CD4-positive, alpha-beta T cell treated with Interferon alpha-2 for 1 hour (primary cell): ENCODE measurements at regions not wholly inside any gene's neighbourhood (a gene's known extent, or its start where the extent isn't known, plus 50 kb on each side); places are given as distances from the start of the nearest gene placed in this dataset.

ENCODE experiments used
- DNase-seq, 2 donors: peaks; one replicate each; pipeline ENCODE4 v3.0.0-alpha.2; 2020 to 2022

DNA sequence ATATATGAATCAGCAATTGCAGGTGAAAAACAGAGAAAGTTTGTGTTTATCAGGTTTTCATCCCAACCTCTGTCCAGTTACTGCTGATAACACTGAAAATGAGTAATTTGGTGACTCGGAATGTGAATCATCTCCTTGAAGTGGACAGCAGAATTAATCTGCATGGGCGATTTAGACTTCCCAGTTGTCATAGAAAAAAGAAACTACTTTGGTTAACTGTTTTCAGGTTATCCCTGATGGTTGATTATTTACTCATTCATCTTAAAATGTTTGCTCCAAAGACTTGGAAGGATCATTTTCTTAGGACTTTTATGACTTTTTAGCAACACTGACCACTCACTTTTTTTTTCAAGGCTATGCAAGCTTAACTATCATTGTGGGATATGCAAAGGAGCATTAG lies 504.1 kb upstream of the ANKRD30A start:
- no peak for DNase-seq

DNA sequence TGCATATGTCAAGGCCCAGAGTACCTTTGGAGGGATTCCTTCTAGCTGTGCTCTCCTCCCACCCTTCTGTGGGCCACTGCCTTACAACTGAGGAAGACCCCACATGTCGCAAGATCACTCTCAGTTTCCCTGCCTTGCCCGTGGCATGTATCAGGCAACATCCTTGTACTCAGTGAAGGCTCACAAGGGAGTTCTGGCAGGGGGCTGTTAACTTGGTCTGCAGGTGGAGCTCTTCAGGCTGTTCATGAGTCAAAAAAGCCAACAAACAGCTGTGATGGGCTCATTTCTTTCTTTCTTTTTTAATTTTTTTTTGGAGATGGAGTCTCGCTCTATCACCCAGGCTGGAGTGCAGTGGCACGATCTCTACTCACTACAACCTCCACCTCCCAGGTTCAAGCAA lies 513.0 kb upstream of the ANKRD30A start:
- DNase-seq = no peak

DNA sequence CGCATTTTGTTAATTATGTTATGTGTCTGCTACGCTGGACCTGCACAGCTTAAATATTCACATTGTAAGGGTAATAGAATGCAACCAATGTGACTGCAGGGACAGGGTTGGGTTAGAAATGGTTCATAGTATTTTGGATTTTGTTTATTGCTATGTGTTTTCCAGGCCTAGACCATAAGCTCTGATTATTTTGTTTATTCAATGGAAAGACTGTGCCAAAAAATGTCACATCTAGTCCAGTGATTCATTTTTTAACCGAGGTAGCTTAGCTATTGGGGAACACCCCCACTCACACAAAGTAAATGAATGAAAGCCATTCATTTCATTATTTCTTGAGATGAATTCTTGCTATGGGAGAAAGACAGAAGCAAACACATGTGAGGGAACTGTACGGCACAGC lies 516.5 kb upstream of the ANKRD30A start:
- DNase-seq = no peak

DNA sequence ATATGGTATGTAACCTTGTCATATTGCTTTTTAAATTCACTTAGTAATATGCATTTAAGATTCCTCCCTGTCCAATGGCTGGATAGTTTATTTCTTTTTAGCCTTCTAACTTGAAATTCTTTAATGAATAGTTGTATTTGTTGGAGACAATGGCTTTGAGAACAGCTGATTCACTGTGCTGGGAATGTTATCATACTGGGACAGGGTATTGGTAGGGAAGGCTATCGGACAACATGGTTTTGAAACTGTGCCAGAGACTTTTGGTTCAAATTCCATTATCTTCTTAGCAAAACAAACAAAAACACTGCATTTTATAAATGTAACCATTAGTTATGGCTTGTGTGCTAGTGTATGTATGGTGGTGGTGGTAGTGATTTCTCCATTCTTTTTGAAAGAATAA lies 517.1 kb upstream of the ANKRD30A start:
- DNase-seq = no peak

DNA sequence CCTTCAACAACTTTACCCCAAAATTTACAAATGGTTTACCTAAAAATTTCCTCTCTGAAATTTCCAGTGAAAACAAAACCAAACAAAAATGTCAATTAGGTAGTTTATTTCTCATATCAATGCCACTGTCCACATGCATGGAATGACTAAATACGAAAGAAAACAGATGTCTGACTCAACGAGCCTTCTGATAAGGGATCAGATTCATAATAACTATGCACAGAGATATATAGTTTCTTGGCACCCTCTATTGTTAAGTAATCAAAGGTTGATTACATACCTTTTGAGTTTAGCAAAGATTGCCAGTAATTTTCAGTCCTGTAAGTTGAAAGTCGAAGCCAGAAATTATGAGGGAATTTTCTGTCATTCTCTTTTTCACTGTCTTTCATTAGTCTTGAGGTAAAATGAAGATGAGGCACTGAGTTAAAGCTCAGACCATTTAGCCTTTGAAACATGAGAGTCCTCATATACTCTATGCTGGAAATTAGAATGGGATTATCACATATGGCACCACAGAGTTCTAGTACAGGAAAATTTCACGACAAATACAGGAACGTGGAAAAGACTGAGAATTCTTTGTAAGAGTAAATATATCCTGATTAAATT lies 519.1 kb upstream of the ANKRD30A start:
- no peak for DNase-seq

DNA sequence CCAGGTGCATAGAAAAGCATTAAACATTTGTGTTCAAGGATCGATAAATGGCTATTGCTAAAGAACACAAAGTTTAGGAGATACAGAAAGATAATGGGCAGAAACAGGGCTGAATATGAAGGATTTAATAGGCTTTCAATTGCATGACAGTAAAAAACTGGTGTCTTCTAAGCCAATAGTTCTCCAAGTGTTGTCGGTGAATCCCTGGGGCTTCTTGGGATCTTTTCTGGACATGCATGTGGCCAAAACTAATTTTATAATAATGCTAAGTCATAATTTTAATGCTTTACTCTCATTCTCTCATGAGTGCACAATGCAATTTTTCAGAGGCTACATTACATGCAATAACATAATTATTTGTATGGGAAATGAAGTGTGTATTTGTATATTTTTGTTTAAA lies 521.1 kb upstream of the ANKRD30A start:
- DNase-seq = no peak

DNA sequence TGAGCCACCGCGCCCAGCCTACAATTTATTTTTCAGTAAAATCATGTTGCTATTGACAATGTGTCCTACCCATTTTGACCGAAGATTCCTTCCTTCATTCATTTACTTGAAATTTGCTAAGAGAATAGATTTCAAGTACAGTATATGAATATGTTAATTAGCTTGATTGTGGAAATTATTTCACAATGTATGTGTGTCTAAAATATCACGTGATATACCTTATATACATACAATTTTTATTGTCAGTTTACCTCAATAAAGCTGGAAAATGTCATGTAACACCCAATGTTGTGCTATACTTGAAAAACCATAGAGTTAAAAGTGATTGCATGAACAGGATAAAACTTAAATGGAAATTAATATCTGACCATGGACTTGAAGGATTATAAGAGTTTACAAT lies 521.7 kb upstream of the ANKRD30A start:
- no peak for DNase-seq

DNA sequence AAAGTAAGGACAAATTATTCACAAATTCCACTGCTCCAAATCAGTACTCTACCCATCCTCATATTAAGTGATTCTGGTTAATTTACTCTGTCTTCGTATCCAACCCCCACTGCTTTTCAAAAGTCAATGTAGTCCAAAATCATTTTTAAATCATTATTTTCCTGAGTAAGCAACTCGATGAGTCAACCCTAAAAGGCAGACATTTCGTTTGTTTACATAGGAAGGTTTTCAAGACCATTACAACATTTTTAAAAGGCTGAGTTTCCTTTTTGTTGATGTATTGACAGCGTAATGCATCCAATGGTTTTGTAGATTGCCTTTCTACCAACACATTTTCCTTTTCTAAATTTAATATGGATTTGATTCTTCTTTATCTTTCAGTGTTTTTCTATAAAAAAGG lies 523.0 kb upstream of the ANKRD30A start:
- DNase-seq = no peak

DNA sequence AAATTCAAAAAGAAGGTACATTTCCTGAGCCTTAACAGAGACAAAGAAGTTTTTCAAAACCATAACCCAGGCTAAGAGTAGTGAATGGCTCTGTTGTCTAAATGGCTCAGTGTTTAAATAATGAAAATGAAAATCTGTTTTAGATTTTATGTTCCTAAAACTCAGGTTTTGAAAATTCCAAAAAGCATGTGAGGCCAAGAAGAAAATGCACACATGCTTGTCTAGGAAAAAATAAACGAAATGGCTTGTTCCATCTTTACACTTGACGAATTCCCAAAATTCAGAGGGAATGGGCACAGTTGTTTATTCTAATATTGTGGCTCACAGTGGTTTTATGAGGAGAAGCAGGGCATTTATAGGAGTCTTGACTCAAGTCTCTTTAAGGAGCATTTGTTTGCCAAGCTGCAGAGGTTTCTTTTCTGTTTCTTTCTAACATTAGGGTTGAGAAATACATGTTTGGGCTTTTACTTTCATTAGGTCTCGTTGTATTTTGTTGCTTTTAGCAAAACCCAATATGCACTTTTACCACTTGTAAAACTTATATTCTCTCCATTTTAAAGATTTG lies 527.6 kb upstream of the ANKRD30A start:
- no peak for DNase-seq

DNA sequence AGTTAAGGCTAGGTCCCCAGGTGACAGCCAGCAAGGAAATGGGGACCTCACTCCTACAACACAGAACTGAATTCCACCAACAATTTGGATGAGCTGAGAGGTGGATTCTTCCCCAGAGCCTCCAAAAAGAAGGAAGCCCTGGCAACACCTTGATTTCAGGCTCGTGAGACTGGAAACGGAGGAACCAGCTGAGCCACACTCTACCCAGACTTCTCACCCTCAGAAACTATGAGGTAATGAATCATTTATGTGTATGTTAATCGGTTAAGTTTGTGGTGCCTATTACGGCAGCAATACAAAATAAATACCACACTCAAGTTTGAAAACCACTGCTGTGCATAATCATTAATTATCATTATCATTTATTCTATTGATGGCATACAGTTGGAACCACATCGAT lies 532.4 kb upstream of the ANKRD30A start:
- DNase-seq = no peak

DNA sequence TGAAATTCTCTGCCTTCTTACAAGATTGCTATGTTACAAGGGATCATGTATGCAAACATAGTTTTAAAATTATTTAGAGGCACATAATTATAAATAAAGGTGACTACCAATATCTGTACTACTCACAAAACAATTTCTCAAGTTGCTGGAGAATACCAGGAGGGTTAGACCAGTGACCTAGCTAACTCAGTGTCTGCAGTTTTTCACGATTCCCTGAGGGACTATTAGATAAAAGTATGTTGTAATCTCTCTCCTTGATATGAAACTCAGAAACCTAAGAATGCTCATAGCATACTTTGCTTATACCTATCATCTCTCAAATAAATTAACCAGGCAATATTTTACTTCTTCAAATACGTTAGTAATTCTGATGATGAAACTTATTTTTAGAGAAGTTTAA lies 534.0 kb upstream of the ANKRD30A start:
- DNase-seq = no peak

DNA sequence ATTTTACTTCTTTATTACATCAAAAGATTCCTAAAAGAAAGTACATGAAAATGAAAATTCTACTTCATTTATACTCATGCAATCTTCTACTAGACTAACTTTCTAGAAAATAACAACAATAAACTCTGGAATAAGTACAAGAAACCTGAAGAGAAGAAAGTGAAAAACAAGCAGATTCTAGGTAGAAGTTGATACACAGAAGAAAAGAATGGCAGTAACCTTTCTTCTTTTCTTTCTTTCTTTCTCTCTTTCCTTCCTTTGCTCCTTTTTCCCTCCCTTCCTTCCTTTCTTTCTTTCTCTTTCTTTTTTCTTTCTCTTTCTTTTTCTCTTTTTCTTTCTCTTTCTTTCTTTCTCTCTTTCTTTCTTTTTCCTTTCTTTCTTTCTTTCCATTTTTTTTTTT lies 541.7 kb upstream of the ANKRD30A start:
- DNase-seq = no peak

DNA sequence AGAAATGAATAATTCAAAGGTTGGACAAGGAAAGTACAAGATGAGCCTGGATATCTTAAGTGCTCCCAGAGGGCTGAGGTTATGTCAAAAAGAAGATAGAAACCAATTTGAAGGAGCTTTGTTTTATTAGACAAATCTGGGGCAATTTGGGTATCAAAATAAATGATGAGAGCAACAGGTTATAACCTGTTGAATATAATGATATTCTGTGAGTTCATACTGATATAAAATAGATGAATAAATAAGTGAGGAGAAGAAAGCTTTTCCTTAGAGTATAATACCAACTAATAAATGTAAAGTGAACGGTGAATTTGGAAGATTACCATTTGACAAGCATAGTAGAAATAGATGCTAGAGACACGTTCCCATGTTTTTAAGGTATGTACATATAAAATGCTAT lies 544.2 kb upstream of the ANKRD30A start:
- no peak for DNase-seq

DNA sequence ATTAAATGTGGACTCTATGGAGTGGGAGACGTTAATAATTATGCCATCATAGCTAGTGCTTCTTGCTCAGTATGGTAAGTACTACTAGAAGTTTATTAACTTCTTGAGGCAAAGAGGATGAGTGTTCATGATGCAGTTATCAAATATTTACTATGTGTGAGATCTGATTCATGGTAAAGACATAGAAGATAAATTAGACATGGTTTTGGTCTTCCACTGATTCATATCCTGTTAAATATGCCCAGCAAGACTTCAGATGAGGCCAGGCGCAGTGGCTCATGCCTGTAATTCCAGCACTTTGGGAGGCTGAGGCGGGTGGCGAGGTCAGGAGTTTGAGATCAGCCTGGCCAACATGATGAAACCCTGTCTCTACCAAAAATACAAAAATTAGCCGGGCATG lies 547.1 kb upstream of the ANKRD30A start:
- DNase-seq = no peak

DNA sequence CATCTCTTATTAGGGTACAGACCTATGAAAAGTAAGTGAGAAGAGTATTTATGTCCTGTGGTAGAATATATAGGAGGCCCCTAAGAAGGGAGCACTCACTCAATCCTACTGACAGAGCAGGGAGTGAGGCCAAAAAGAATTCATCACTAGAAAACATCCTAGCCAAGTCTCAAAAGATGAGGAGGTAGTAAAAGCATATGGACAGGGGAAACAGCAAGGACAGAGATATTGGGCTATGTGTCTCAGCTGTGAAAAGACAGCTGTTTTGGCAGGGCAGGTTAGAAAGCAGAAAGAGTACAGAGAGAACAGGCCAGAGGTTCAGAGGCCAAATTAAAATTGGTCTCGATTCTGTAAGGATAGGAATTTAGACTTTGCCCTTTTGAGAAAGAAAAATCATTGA lies 548.3 kb upstream of the ANKRD30A start:
- DNase-seq = no peak

DNA sequence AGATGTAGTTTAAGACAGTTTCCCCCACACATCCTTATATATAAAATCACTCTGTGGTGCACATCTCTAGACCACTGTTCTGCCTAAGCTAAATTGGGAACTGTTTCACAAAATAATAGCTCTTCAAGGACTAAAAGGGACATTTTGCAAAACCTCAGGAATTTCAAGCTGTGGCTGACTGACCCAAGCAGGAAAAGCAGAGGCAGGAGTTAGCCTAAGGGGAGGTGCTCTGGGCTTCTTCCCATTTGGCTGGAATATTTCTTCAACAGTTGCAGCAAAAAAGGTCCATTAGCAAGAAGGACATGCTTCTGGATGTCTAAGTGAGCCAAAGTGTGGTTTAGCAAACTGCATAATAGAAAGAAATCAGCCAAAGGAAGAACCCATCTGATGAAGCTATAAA lies 551.2 kb upstream of the ANKRD30A start:
- no peak for DNase-seq

DNA sequence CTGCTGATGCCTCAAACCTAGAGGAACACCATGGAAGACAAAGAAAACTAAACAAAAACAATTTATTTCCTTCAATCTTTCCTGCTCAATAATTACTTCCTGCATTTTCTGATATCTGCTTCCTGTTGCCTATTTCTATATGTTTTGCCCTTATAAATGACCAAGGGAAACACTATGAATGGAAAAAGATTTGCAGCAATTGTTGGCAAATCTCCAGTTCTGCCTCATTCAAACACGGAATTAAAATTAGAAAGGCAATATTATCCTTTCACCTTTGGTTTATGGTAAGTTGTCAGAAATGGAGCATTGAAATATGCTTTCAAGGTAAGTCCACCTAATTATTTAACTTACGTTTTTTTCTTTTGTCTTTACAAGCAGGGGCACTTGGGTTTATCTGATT lies 552.2 kb upstream of the ANKRD30A start:
- no peak for DNase-seq

DNA sequence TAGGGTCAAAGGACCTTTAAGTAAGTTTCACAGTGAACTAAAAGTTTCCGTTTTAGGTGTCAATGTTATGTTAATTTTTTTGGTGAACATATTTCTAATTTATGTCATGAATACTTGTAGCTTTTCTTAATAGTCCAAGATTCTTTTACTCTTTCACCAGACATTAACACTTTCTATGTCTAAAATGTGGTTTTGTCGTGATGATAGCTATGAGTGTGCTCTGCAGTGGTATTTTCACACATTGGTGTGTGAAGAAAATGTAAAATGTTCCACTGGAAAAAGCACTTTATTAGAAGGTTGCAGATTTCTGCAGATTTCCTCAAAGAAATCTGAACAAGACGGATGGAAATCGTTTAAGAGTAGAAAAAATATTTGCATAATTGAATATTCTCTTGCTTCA lies 561.0 kb upstream of the ANKRD30A start:
- no peak for DNase-seq

DNA sequence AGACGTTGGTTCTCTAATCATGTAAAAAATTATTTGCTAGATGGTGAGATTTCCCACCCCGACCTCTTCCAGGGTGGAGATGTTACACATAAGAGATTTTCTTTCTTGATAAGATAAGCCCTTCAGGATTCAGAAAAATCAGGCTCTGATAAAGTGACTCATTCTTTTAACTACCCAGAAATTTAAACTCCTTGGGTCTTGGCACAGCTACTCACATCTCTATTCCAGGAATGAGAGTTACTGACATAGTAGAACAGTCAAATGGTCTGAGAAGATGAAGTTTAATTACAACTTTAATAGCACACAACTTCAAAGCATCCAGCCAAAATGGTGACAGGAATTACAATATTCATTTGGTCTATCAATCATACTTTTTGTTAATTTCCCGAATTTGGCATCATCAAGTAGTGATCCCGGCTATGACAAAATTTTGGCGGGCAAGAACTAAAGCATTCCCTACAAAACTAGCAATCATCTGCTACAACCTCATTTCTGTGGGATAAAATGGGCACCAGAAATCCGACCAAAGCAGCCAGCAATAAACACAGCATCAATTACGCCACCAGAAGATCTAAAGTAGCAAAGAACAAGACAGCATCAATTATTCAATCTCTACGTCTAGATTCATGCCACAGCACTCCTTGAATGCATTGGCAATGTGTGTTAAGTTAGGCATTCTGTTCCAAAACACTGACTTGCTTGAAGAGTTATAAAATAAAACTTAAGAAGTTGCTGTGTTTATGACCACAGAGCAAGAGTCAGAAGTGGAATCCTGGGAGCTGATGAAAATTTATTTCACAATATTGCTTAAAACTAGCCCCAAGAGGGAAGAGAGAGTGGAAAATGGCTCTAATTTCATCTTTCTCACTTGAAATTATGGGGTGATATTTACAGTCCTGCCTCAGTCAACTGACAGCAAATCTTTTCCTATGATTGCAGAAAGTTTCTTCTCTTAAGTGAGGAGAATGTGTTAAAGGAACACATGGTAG lies 565.7 kb upstream of the ANKRD30A start:
- no peak for DNase-seq

DNA sequence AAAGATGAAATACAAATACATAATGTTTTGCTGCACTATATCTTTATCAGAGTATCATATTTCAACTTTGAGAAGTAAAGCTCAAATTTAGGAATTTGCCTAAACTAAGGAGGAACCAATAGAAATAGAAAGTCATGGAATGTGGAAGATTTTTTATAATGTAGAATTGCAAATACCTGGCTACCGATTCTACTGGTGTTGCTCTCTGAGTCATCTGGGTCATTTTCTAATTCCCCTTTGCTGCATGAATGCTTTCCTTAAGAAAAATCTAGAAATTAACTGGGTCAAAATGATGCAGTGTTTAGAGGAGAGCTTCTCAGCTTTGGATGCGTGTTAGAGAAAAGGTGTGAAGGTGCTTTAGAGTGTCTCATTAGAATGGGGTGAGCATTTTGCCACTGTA lies 568.9 kb upstream of the ANKRD30A start:
- DNase-seq = no peak

DNA sequence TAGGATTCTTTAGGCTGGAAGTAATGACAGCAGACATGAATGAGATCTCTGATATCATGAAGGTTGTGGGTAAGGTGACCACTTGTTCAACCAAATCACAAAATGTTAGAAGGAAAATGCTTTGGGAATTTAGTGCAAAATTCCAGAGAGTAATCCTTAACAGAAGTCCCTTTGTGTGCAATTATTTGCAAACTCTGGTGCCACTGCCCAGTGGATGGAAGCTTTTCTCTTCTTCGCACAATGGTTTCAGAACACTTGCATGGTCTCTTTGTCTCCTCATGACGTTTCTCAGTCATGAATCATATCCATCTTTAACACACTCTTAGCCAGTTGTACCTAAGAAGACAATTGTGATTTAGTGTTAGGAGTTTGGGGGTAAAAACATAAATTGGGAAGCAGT lies 570.4 kb upstream of the ANKRD30A start:
- no peak for DNase-seq

DNA sequence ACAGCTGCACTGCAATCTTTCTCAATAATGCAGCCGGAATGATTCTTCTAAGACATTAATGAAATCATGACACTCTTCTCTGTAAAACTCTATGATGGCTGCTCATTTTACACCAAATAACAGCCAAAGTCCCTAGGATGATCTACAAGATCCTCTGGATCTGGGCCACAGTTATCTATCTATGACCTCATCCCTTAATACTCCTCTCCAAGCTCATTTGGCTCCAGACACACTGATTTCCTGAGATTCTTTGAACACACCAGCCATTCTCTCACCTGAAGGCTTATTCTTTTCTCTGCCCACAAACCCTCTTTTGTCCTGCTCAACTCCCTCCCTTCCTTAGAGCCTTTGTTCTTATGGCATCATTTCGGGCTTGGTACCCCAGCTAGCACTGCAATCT lies 577.4 kb upstream of the ANKRD30A start:
- no peak for DNase-seq

DNA sequence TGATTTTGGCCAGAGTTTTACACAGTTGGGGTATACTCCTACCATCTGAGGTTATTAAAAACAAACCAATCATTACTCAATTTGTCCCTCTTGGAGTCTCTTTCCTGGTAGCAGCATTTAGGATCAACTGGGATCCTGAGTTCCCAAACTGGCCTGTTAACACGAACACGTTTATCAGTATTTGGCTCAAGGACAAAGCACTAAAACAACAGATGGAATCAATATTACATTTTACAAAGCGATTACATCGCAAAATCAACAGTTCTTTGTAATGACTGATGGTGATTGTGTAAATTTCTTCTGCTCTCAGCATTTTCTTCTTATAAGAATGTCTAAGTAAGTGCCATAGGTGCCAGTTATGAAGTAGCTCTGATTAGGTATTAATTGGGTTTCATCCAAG lies 582.9 kb upstream of the ANKRD30A start:
- DNase-seq = no peak

DNA sequence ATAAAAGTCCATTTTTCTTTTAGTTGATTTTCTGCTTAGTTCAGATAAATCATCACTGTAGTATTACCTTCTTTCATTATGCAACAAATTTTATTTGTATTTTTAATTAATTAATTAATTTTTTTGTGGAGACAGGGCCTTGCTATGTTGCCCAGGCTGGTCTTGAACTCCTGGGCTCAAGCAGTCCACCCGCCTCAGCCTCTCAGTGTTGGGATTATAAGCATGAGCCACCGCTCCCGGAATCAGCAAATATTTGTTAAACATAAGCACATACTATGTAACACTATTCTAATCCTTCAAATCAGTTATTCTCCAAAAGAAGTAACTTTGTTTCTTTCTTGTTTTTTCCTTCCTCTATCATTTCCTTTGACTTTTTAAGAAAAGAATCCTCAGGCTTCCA lies 584.8 kb upstream of the ANKRD30A start:
- DNase-seq = no peak
